Keratinocyte (primary cell): ENCODE measurements at regions not wholly inside any gene's neighbourhood (a gene's known extent, or its start where the extent isn't known, plus 50 kb on each side); places are given as distances from the start of the nearest gene placed in this dataset.

Experiments used
- DNase-seq: peaks from one replicate; pipeline ENCODE4 v3.0.0-alpha.2; 2011; ENCODE audit warnings: low read depth, missing footprints, low spot score
- FAIRE-seq: peaks from 2 replicates; lab custom pipeline; 2011; peaks lifted over from hg19 to GRCh38; lab: Jason Lieb, UNC
- H2AFZ ChIP-seq: 2 replicates; pipeline ENCODE4 v1.6.0; 2012; ENCODE audit warnings: low read length, control low read depth, inconsistent platforms; ENCODE audit not compliant: control insufficient read depth
- H3K27ac ChIP-seq: 2 replicates; pipeline ENCODE4 v1.5.1; 2011; ENCODE audit warnings: low read length; ENCODE audit not compliant: control insufficient read depth, insufficient read depth
- H3K27me3 ChIP-seq: 3 replicates; pipeline ENCODE4 v1.6.0; 2011; ENCODE audit warnings: low read length; ENCODE audit not compliant: control insufficient read depth, insufficient read depth; ENCODE audit errors: extremely low read depth
- H3K36me3 ChIP-seq, 2 experiments: 2 replicates in 1 of 2; 3 replicates in 1 of 2; pipeline ENCODE4 v1.5.1; 2011; ENCODE audit warnings: low read length in 2 of 2, mild to moderate bottlenecking in 1 of 2; ENCODE audit not compliant: control insufficient read depth in 2 of 2, insufficient read depth in 2 of 2; ENCODE audit errors: extremely low read depth in 1 of 2
- H3K4me1 ChIP-seq: 3 replicates; pipeline ENCODE4 v1.5.1; 2011; ENCODE audit warnings: low read length; ENCODE audit not compliant: control insufficient read depth, insufficient read depth; ENCODE audit errors: extremely low read depth
- H3K4me2 ChIP-seq: 3 replicates; pipeline ENCODE4 v1.6.0; 2011; ENCODE audit warnings: low read depth, low read length; ENCODE audit not compliant: control insufficient read depth, insufficient read depth; ENCODE audit errors: extremely low read depth
- H3K4me3 ChIP-seq, 3 experiments: fragments of 200-600 bp in 1 of 3; sonication (generic) in 1 of 3; 2 replicates in 2 of 3; 3 replicates in 1 of 3; pipeline ENCODE4 v1.5.1; 2011 to 2016; ENCODE audit warnings: low read length in 3 of 3, mild to moderate bottlenecking in 3 of 3, control low read depth in 2 of 3, inconsistent platforms in 1 of 3, low read depth in 1 of 3, mixed read lengths in 1 of 3, mixed run types in 1 of 3, moderate library complexity in 1 of 3; ENCODE audit not compliant: control insufficient read depth in 2 of 3, insufficient read depth in 2 of 3; ENCODE audit errors: extremely low read depth in 1 of 3
- H3K79me2 ChIP-seq: 2 replicates; pipeline ENCODE4 v1.6.0; 2012; ENCODE audit warnings: low read length; ENCODE audit not compliant: control insufficient read depth, insufficient read depth
- H3K9ac ChIP-seq: 3 replicates; pipeline ENCODE4 v1.6.0; 2011; ENCODE audit warnings: low read length; ENCODE audit not compliant: control insufficient read depth, insufficient read depth; ENCODE audit errors: extremely low read depth
- H3K9me1 ChIP-seq: 3 replicates; pipeline ENCODE4 v1.6.0; 2011; ENCODE audit warnings: low read length; ENCODE audit not compliant: control insufficient read depth, insufficient read depth; ENCODE audit errors: extremely low read depth
- H3K9me3 ChIP-seq: 2 replicates; pipeline ENCODE4 v1.5.1; 2012; ENCODE audit warnings: low read depth, low read length; ENCODE audit not compliant: control insufficient read depth
- H4K20me1 ChIP-seq: 3 replicates; pipeline ENCODE4 v1.6.0; 2011; ENCODE audit warnings: low read length; ENCODE audit not compliant: control insufficient read depth, insufficient read depth; ENCODE audit errors: extremely low read depth
- CTCF ChIP-seq, 3 experiments: IDR thresholded peaks in 1 of 3; conservative IDR thresholded peaks in 1 of 3; optimal IDR thresholded peaks in 1 of 3; 2 replicates in 2 of 3; 3 replicates in 1 of 3; pipeline versions ENCODE3 to v1.5.1; 2011; ENCODE audit warnings: low read length in 3 of 3, mild to moderate bottlenecking in 3 of 3, moderate library complexity in 2 of 3, control low read depth in 1 of 3, inconsistent platforms in 1 of 3; ENCODE audit not compliant: insufficient read depth in 2 of 3; ENCODE audit errors: extremely low read depth in 1 of 3
- EZH2 ChIP-seq: IDR thresholded peaks from one replicate; pipeline ENCODE4 v1.6.1; 2012; ENCODE audit warnings: inconsistent platforms, mild to moderate bottlenecking, low read length, moderate library complexity
- dilution Hi-C: fragments of 300-500 bp; cut with MboI; formaldehyde crosslinking; loops from one replicate; pipeline ENCODE4 v1.7.0; 2020; ENCODE audit warnings: low sequenced_read_pairs; ENCODE audit not compliant: extremely low pct_ligation_motif_present

- no peaks in the 10 kb centered on the region for H3K9me1 ChIP-seq
- TF ChIP-seq EZH2 (no peak), CTCF (optimal IDR thresholded peaks at IDR 0.05 in 1 of 3, IDR thresholded peaks at IDR 0.05 in 1 of 3, conservative IDR thresholded peaks at IDR 0.05 in 1 of 3; ENCODE audit: extremely low read depth in 1 of 3, insufficient read depth in 2 of 3, low read length in 3 of 3) (no peak)
- H3K79me2 ChIP-seq = no peaks in the 10 kb centered on the region
- DNase-seq (no peak), FAIRE-seq (no peak)
- H3K4me1 ChIP-seq = no peaks in the 10 kb centered on the region
- no peak overlapping the region for H2AFZ ChIP-seq
- H3K4me2 ChIP-seq = no peak overlapping the region
- no peaks in the 10 kb centered on the region for H4K20me1 ChIP-seq
- no peak overlapping the region for H3K4me3 ChIP-seq
- dilution Hi-C loops = no loop called here
- H3K27ac ChIP-seq = no peak overlapping the region
- H3K27me3 ChIP-seq = peaks cover 4% of the 10 kb centered on the region
- no peak overlapping the region for H3K9ac ChIP-seq
- no peaks in the 10 kb centered on the region for H3K36me3 ChIP-seq
- no peaks in the 10 kb centered on the region for H3K9me3 ChIP-seq
Observed at GRCh38 chr9:2459756-2460155, 161.8 kb upstream of the VLDLR start.

- Histone ChIP-seq H3K4me3 (no peak overlapping the region), H3K27me3 (peaks cover 4% of the 10 kb centered on the region), H3K4me1 (no peaks in the 10 kb centered on the region), H2AFZ (no peak overlapping the region), H3K9ac (no peak overlapping the region), H3K79me2 (no peaks in the 10 kb centered on the region), H3K27ac (no peak overlapping the region), H3K36me3 (no peaks in the 10 kb centered on the region), H4K20me1 (no peaks in the 10 kb centered on the region), H3K9me1 (no peaks in the 10 kb centered on the region), H3K4me2 (no peak overlapping the region), H3K9me3 (no peaks in the 10 kb centered on the region)
- TF ChIP-seq CTCF (optimal IDR thresholded peaks at IDR 0.05 in 1 of 3, IDR thresholded peaks at IDR 0.05 in 1 of 3, conservative IDR thresholded peaks at IDR 0.05 in 1 of 3; ENCODE audit: extremely low read depth in 1 of 3, insufficient read depth in 2 of 3, low read length in 3 of 3) (no peak), EZH2 (no peak)
- dilution Hi-C loops = no loop called here
- FAIRE-seq = no peak
- no peak for DNase-seq
Observed at GRCh38 chr9:2461892-2462291, 159.7 kb upstream of the VLDLR start.
